ENCODE measurements at regions not wholly inside any gene's neighbourhood (a gene's known extent, or its start where the extent isn't known, plus 50 kb on each side); places are given as distances from the start of the nearest gene placed in this dataset.

DNA sequence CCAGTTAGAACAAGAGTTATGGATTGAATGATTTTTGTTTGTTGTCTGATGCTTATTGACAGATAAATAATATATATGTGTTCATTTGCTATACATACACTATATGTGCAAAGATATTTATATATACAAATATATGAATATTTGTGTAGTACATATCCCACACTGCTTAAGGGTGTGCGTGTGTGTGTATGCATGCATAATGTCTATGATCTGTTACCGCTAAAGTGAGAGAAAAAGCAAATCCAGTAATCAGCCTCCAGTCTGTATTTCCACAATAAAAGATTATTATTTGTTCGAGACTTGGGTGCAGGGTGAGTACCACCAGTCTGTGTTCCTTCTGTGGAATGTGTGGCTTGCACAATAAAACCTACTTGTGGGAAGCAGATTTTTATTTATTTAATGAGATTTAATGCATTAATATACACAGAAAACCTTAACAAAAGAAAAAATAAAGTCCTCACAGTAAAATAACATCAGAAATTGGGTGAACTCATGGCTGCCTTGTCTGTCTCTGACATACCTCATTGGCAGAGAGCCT lies 366.0 kb upstream of the TBL1XR1 start:
- TF ChIP-seq, protein P1, sequence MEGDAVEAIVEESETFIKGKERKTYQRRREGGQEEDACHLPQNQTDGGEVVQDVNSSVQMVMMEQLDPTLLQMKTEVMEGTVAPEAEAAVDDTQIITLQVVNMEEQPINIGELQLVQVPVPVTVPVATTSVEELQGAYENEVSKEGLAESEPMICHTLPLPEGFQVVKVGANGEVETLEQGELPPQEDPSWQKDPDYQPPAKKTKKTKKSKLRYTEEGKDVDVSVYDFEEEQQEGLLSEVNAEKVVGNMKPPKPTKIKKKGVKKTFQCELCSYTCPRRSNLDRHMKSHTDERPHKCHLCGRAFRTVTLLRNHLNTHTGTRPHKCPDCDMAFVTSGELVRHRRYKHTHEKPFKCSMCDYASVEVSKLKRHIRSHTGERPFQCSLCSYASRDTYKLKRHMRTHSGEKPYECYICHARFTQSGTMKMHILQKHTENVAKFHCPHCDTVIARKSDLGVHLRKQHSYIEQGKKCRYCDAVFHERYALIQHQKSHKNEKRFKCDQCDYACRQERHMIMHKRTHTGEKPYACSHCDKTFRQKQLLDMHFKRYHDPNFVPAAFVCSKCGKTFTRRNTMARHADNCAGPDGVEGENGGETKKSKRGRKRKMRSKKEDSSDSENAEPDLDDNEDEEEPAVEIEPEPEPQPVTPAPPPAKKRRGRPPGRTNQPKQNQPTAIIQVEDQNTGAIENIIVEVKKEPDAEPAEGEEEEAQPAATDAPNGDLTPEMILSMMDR (conservative IDR thresholded peaks at IDR 0.05) = no peak
- no peak for TF ChIP-seq EZH2 (IDR thresholded peaks at IDR 0.05; ENCODE audit: low read depth)

All from PC-9 (cell line).